K562 (cell line): ENCODE measurements at regions not wholly inside any gene's neighbourhood (a gene's known extent, or its start where the extent isn't known, plus 50 kb on each side); places are given as distances from the start of the nearest gene placed in this dataset.

Experiments used
- ATAC-seq: fragments of 200-7000 bp; cut with Tn5 transposase; 3 replicates; pipeline ENCODE4 v1.9.1; 2020; ENCODE audit warnings: moderate library complexity
- BruUV-seq: library from RNA; stranded (reverse); fragments of 400-500 nt; replicated peaks from 2 replicates; lab custom pipeline; 2021; lab: Mats Ljungman, UMichigan
- CTCF ChIA-PET: fragments of 300-600 bp; formaldehyde crosslinking; extraction: SDS; loops from one replicate; lab custom pipeline; 2021; ENCODE audit warnings: low intra/inter-chr PET ratio; lab: Yijun Ruan, JAX
- POLR2A ChIA-PET: fragments of 300-600, 350-650 bp; sonication (Branson Sonifier 250); formaldehyde crosslinking; extraction: SDS; loops from one replicate; lab custom pipeline; 2021; ENCODE audit warnings: antibody characterized with exemption, inconsistent platforms; lab: Yijun Ruan, JAX
- DNase-seq, 4 experiments: peaks; one replicate each; pipeline versions ENCODE4 v3.0.0 to v3.0.0-alpha.2; 2011 to 2018; ENCODE audit warnings: low spot score in 3 of 4, mixed read lengths in 3 of 4; ENCODE audit errors: extremely low read depth in 1 of 4
- FAIRE-seq: peaks from 2 replicates; lab custom pipeline; 2011; peaks lifted over from hg19 to GRCh38; lab: Jason Lieb, UNC
- H2AFZ ChIP-seq: 2 replicates; pipeline ENCODE4 v1.6.0; 2011; ENCODE audit warnings: low read depth, low read length, control low read depth, inconsistent platforms
- H3K27ac ChIP-seq: fragments of 200-600 bp; 3 replicates; pipeline ENCODE4 v1.8.0; 2011; ENCODE audit warnings: low read depth, mild to moderate bottlenecking, control low read depth, inconsistent platforms, low read length, moderate library complexity, mixed read lengths; ENCODE audit errors: extremely low read depth
- H3K27me3 ChIP-seq, 2 experiments: fragments of 300-600 bp in 1 of 2; 2 replicates in 1 of 2; 3 replicates in 1 of 2; pipeline versions ENCODE4 v1.6.0 to v1.8.0; 2011; ENCODE audit warnings: inconsistent platforms in 2 of 2, low read length in 2 of 2, mild to moderate bottlenecking in 1 of 2, mixed read lengths in 1 of 2, moderate library complexity in 1 of 2; ENCODE audit not compliant: control insufficient read depth in 2 of 2, insufficient read depth in 2 of 2
- H3K36me3 ChIP-seq: fragments of 300-600 bp; 3 replicates; pipeline ENCODE4 v1.8.0; 2011; ENCODE audit warnings: mild to moderate bottlenecking, low read length, inconsistent platforms; ENCODE audit not compliant: control insufficient read depth, insufficient read depth
- H3K4me1 ChIP-seq, 2 experiments: fragments of 200-600 bp in 1 of 2; replicated peaks in 1 of 2; 2 replicates in 1 of 2; 3 replicates in 1 of 2; pipeline versions ENCODE4 v1.5.1 to v1.8.0; 2011; ENCODE audit warnings: inconsistent platforms in 2 of 2, low read length in 2 of 2, mild to moderate bottlenecking in 1 of 2, mixed read lengths in 1 of 2, moderate library complexity in 1 of 2; ENCODE audit not compliant: control insufficient read depth in 2 of 2, insufficient read depth in 2 of 2
- H3K4me2 ChIP-seq: 2 replicates; pipeline ENCODE4 v1.6.1; 2011; ENCODE audit warnings: low read length, control low read depth, inconsistent platforms, mixed read lengths; ENCODE audit not compliant: insufficient read depth
- H3K4me3 ChIP-seq: fragments of 200-600 bp; sonication (generic), shearing (Covaris generic); 2 replicates; pipeline ENCODE4 v1.5.1; 2016; ENCODE audit warnings: control low read depth, inconsistent platforms
- H3K79me2 ChIP-seq: fragments of 200-600 bp; 3 replicates; pipeline ENCODE4 v1.8.0; 2011; ENCODE audit warnings: low read length, inconsistent platforms; ENCODE audit not compliant: control insufficient read depth, insufficient read depth
- H3K9ac ChIP-seq, 2 experiments: 2 replicates each; pipeline versions ENCODE4 v1.6.0 to v1.6.1; 2011; ENCODE audit warnings: low read depth in 2 of 2, low read length in 2 of 2, control low read depth in 1 of 2, inconsistent platforms in 1 of 2, mild to moderate bottlenecking in 1 of 2, mixed read lengths in 1 of 2; ENCODE audit not compliant: insufficient read depth in 1 of 2
- H3K9me1 ChIP-seq: one replicate; pipeline ENCODE4 v1.6.0; 2011; ENCODE audit warnings: inconsistent platforms, mild to moderate bottlenecking, low read length, moderate library complexity; ENCODE audit not compliant: control insufficient read depth, insufficient read depth
- H3K9me3 ChIP-seq: replicated peaks from 2 replicates; pipeline ENCODE4 v1.5.1; 2011; ENCODE audit warnings: low read depth, low read length, inconsistent platforms; ENCODE audit not compliant: control insufficient read depth, insufficient read depth
- H4K20me1 ChIP-seq: replicated peaks from 2 replicates; pipeline ENCODE4 v1.6.1; 2011; ENCODE audit warnings: low read length, inconsistent platforms, mixed read lengths; ENCODE audit not compliant: control insufficient read depth, insufficient read depth
- HOXB6 ChIP-seq: fragments of 250-450 bp; sonication (Bioruptor Pico); IDR thresholded peaks from 2 replicates; pipeline ENCODE4 v1.5.1; 2022; ENCODE audit warnings: mild to moderate bottlenecking, borderline replicate concordance
- KAT7 ChIP-seq: sonication (generic); formaldehyde crosslinking; IDR thresholded peaks from 2 replicates; pipeline ENCODE4 v1.8.0; 2022; ENCODE audit warnings: missing genetic modification reagents, mild to moderate bottlenecking, borderline replicate concordance
- KDM4B ChIP-seq, 2 experiments: fragments of 450-650 bp in 1 of 2; sonication (generic) in 1 of 2; IDR thresholded peaks; 2 replicates each; pipeline ENCODE4 v1.6.1; 2016 to 2017; ENCODE audit warnings: borderline replicate concordance in 2 of 2, antibody characterized with exemption in 1 of 2, low read depth in 1 of 2, mild to moderate bottlenecking in 1 of 2
- WGBS: fragments of 100-300 bp; shearing (Covaris generic); methylation state at CpG from one replicate; pipeline ENCODE4 v1.1.6; 2016; ENCODE audit warnings: low coverage, mixed read lengths; ENCODE audit not compliant: insufficient coverage; ENCODE audit errors: missing lambda C conversion rate; 5-methylcytosine and 5-hydroxymethylcytosine counted together
- in situ Hi-C: fragments of 300-500 bp; cut with MboI; formaldehyde crosslinking; loops from 4 replicates; pipeline ENCODE4 v1.15.0; 2018; ENCODE audit warnings: inconsistent platforms, mixed read lengths
- intact Hi-C: fragments of 100-400 bp; cut with micrococcal nuclease; formaldehyde crosslinking; loops from 2 replicates; pipeline ENCODE4 v1.14.2; 2022
- TF ChIP-seq, protein P1 (sequence below): sonication (generic); formaldehyde crosslinking; IDR thresholded peaks from 2 replicates; pipeline ENCODE4 v1.8.0; 2022; ENCODE audit warnings: missing genetic modification reagents, mild to moderate bottlenecking, moderate library complexity, borderline replicate concordance
- TF ChIP-seq, protein P2 (sequence below): fragments of 250-450 bp; sonication (Bioruptor Pico); IDR thresholded peaks from 2 replicates; pipeline ENCODE4 v1.5.0; 2021

GRCh38 chr10:90461437-90462155, 396.2 kb downstream of the HTR7 start:
- ChIA-PET POLR2A (no interaction called here), CTCF (no interaction called here)
- TF ChIP-seq HOXB6 (CRISPR knock-in tag), result no peak
- TF ChIP-seq KAT7, result no peak
- TF ChIP-seq, protein P1, sequence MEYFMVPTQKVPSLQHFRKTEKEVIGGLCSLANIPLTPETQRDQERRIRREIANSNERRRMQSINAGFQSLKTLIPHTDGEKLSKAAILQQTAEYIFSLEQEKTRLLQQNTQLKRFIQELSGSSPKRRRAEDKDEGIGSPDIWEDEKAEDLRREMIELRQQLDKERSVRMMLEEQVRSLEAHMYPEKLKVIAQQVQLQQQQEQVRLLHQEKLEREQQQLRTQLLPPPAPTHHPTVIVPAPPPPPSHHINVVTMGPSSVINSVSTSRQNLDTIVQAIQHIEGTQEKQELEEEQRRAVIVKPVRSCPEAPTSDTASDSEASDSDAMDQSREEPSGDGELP (CRISPR knock-in tag), result no peak
- no peak for TF ChIP-seq KDM4B (IDR thresholded peaks at IDR 0.05; ENCODE audit: borderline replicate concordance in 2 of 2, low read depth in 1 of 2)
- TF ChIP-seq, protein P2, sequence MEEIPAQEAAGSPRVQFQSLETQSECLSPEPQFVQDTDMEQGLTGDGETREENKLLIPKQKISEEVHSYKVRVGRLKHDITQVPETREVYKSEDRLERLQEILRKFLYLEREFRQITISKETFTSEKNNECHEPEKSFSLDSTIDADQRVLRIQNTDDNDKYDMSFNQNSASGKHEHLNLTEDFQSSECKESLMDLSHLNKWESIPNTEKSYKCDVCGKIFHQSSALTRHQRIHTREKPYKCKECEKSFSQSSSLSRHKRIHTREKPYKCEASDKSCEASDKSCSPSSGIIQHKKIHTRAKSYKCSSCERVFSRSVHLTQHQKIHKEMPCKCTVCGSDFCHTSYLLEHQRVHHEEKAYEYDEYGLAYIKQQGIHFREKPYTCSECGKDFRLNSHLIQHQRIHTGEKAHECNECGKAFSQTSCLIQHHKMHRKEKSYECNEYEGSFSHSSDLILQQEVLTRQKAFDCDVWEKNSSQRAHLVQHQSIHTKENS (CRISPR knock-in tag), result no peak
- Histone ChIP-seq H3K4me3 (no peak overlapping the region), H3K27ac (no peak overlapping the region), H3K9ac (no peak overlapping the region), H3K4me2 (no peak overlapping the region), H3K36me3 (no peaks in the 10 kb centered on the region), H3K9me1 (no peaks in the 10 kb centered on the region), H3K4me1 (no peaks in the 10 kb centered on the region), H3K79me2 (no peaks in the 10 kb centered on the region), H3K27me3 (no peaks in the 10 kb centered on the region), H3K9me3 (no peaks in the 10 kb centered on the region), H4K20me1 (no peaks in the 10 kb centered on the region), H2AFZ (no peak overlapping the region)
- WGBS, result 3% methylated on average over 4 of the region's 4 CpGs
- BruUV-seq, result no TSS peak
- in situ Hi-C loops, result no loop called here
- intact Hi-C loops, result no loop called here
- DNase-seq (no peak), ATAC-seq (no peak), FAIRE-seq (no peak)
